ENCODE measurements at regions not wholly inside any gene's neighbourhood (a gene's known extent, or its start where the extent isn't known, plus 50 kb on each side); places are given as distances from the start of the nearest gene placed in this dataset.
"Not testable (repeated sequence)": the region's sequence is repeated elsewhere in the genome, so short reads cannot be mapped to it uniquely, and the experiment has no call there.

DNA sequence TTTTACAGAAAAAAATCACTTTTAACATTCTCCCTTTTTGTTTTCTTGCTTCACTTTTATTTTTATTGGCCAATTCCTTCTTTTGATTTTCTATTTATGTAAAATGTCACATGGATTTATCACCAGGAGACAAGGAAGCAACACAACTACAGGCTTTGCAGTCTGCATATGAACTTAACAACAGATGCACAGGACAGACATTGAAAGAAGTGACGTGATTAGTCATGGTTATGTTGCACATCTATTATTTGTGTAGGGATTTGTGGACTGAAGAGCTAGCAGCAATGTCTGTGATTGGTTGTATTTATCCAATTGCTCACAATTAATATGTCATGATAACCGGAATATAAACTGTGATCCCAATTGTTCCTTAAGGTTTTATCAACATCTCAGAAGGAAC lies 147.8 kb upstream of the KLF3 start:
- no peak for DNase-seq (ENCODE audit: low spot score)

DNA sequence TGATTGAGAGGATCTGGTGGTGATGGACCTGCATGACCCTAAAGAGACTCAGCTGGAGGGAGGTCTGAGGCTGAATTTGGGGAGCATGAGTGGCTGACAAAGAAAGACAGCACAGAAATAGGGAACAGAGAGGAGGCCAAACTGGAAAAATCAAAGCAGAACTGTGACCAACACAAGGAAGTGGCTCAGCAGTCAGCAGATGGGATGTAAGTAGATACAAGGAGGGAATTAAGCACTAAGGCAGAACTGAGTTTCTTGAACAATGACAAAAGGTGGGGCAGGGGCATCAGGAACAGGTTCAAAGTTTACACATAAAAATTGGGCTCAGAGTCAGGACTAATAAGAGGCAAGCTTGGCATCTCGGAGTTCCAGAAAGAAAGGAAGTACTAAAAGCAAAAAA lies 144.3 kb upstream of the KLF3 start:
- no peak for DNase-seq (ENCODE audit: low spot score)

GRCh38 chr4:38523054-38523453 lies 140.9 kb upstream of the KLF3 start:
- DNase-seq (ENCODE audit: low spot score) = no peak

DNA sequence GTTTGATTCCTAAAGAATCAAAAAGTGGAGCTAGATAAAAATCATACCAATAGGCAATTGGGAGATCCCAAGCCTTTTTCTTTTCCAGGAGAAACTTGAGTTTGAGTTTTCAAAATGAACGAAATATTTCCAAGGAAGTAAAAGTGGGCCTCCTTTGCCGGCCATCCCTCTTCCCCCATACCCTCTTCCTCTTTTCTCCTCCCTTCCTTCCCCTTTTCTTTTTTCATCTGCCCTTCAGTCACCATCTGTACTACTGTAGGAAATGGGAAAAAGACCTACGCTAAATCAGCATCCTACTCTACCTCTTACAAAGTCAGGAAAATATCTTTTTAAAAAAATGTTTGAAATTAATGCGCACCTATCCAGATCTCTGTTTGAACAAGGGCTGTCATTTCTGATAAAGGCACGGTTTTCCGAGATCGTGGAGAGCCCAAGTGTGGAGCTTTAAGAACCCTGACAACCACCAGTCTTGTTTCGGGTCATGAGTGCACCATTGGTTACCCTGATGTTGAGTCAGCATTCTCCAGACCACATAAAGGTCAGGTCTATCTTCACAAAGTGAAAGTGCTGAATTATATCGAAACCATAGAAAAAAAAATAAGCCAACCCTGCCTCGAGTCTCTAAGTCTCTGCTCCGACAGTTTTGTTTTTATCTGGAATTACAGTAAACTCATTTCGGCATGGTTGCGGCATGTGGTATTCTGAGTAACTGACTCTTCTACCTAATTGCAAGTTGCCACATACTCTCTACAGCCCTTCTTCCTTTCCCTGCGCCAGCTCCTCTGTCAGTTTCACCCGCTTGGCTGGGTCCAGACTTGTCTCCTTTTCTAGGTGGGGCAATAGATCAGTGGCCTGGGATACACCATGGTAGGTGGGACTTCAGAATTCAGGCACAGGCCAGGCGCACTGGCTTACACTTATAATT lies 140.2 kb upstream of the KLF3 start:
- DNase-seq (ENCODE audit: low spot score) = peak; percentile 22

- DNase-seq (ENCODE audit: low spot score) = no peak
Measured at GRCh38 chr4:38526412-38526811, 137.6 kb upstream of the KLF3 start.

- no peak for DNase-seq (ENCODE audit: low spot score)
Measured at GRCh38 chr4:38529189-38530115, 134.5 kb upstream of the KLF3 start.

DNA sequence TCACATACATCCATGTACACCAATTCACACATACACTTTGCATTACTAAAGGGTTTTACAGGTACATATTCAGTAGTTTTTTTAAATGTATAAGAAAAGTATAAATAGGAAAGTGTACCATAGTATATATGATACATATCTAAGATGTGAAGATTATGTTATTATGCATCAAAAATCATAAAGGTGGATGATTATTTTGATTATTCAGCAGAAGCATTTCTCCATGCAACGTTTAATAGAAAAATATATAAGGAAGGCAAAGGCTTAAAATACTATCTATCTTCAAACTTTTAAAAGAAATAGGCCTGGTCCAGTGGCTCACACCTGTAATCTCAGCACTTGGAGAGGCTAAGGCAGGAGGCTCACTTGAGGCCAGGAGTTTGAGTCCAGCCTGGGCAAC lies 133.5 kb upstream of the KLF3 start:
- no peak for DNase-seq (ENCODE audit: low spot score)

DNA sequence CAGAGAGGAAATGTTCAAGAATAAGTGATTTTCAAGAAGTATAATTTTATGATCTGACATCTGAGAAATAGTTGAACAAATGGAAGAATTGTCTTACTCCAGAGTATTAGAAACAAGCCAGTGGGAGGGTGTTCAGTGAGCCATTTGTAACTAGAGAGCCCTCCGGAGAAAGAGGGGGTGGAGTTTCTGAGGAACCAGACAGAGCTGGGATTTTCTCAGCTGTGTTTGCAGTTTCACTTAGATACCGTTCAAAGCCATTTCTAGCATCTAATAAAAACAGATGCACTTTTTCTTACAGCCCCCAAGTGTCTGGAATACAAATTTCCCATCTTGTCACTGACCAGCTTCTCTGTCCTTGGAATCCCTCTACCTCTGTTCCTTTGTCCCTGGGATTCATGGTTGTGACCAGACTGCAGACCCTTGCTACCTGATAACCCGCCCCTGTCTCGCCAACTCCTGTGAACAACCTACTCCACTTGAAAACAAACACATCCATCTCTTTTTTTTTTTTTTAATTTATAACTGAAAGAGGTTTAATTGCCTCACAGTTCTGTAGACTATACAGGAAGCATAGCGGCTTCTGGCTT lies 132.8 kb upstream of the KLF3 start:
- no peak for DNase-seq (ENCODE audit: low spot score)

- no peak for DNase-seq (ENCODE audit: low spot score)
Measured at GRCh38 chr4:38532908-38533499, 131.0 kb upstream of the KLF3 start.

GRCh38 chr4:38534344-38535045 lies 129.5 kb upstream of the KLF3 start:
- DNase-seq (ENCODE audit: low spot score) = no peak

DNA sequence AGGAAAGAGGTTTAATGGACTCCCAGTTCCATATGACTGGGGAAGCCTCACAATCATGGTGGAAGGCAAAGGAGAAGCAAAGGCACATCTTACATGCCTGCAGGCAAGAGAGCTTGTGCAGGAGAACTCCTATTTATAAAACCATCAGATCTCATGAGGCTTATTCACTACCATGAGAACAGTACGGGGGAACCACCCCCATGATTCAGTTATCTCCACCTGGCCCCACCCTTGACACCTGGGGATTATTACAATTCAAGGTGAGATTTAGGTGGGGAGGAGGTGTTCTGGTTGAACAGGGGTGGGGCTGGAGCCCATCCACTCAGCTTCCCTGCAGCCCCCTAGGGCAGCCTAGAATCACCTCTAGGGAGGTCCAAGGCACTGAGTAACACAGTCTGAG lies 128.9 kb upstream of the KLF3 start:
- DNase-seq (ENCODE audit: low spot score) = not testable (repeated sequence)

GRCh38 chr4:38535717-38536116 lies 128.3 kb upstream of the KLF3 start:
- DNase-seq (ENCODE audit: low spot score) = no peak

GRCh38 chr4:38536716-38537115 lies 127.3 kb upstream of the KLF3 start:
- DNase-seq (ENCODE audit: low spot score) = no peak

GRCh38 chr4:38537666-38538065 lies 126.3 kb upstream of the KLF3 start:
- no peak for DNase-seq (ENCODE audit: low spot score)

- no peak for DNase-seq (ENCODE audit: low spot score)
Measured at GRCh38 chr4:38538517-38538916, 125.5 kb upstream of the KLF3 start.

GRCh38 chr4:38539501-38539900 lies 124.5 kb upstream of the KLF3 start:
- no peak for DNase-seq (ENCODE audit: low spot score)

GRCh38 chr4:38547052-38547451 lies 116.9 kb upstream of the KLF3 start:
- DNase-seq (ENCODE audit: low spot score) = no peak

- DNase-seq (ENCODE audit: low spot score) = no peak
Measured at GRCh38 chr4:38548256-38548655, 115.7 kb upstream of the KLF3 start.

- no peak for DNase-seq (ENCODE audit: low spot score)
Measured at GRCh38 chr4:38559374-38559773, 104.6 kb upstream of the KLF3 start.

DNA sequence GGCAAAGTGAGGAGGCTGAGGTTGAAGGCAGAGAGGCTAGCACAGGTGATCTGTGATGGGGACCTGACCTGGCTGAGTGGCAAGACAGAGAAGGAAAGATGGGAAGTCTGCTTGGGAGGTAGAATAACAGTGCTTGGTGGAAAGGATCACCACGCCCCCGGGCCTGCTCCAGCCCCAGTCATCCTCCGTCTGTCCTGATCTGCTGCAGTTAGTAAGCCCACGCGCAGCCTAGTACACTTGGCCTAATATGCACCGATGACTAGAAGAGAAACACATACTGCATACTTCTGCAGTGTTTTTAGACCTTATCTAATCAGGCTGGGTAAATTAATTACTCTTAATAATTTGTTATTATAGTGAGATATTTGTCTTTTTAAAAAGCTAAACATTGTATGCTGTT lies 103.7 kb upstream of the KLF3 start:
- no peak for DNase-seq (ENCODE audit: low spot score)
